Small intestine (tissue), 7 donors: ENCODE measurements at regions not wholly inside any gene's neighbourhood (a gene's known extent, or its start where the extent isn't known, plus 50 kb on each side); places are given as distances from the start of the nearest gene placed in this dataset.
"Not testable (repeated sequence)": the region's sequence is repeated elsewhere in the genome, so short reads cannot be mapped to it uniquely, and the experiment has no call there.

Experiments
- DNase-seq, 2 donors: peaks; one replicate each; pipeline versions ENCODE4 v3.0.0 to v3.0.0-alpha.2; 2013
- FAIRE-seq: peaks from 2 replicates; lab custom pipeline; 2012; peaks lifted over from hg19 to GRCh38; lab: Jason Lieb, UNC
- H3K27ac ChIP-seq, 3 donors: one replicate each; pipeline ENCODE4 v1.5.1; 2013; ENCODE audit warnings: low read length in 2 of 3, mild to moderate bottlenecking in 2 of 3, control low read depth in 1 of 3, inconsistent platforms in 1 of 3, low read depth in 1 of 3, moderate library complexity in 1 of 3
- H3K27me3 ChIP-seq, 3 donors: one replicate each; pipeline ENCODE4 v1.6.1; 2013; ENCODE audit warnings: low read length in 3 of 3, inconsistent platforms in 1 of 3; ENCODE audit not compliant: control insufficient read depth in 3 of 3, insufficient read depth in 3 of 3
- H3K36me3 ChIP-seq, 3 donors: one replicate each; pipeline ENCODE4 v1.6.1; 2013; ENCODE audit warnings: low read length in 3 of 3, inconsistent platforms in 1 of 3, low read depth in 1 of 3, mild to moderate bottlenecking in 1 of 3, moderate library complexity in 1 of 3; ENCODE audit not compliant: control insufficient read depth in 3 of 3, insufficient read depth in 2 of 3
- H3K4me1 ChIP-seq, 3 donors: one replicate each; pipeline ENCODE4 v1.6.1; 2013; ENCODE audit warnings: low read length in 2 of 3, inconsistent platforms in 1 of 3, low read depth in 1 of 3, mild to moderate bottlenecking in 1 of 3, moderate library complexity in 1 of 3; ENCODE audit not compliant: control insufficient read depth in 3 of 3, insufficient read depth in 2 of 3
- H3K4me3 ChIP-seq, 3 donors: one replicate each; pipeline ENCODE4 v1.5.1; 2013; ENCODE audit warnings: low read length in 3 of 3, control low read depth in 1 of 3, inconsistent platforms in 1 of 3, low read depth in 1 of 3, mild to moderate bottlenecking in 1 of 3, moderate library complexity in 1 of 3
- H3K9me3 ChIP-seq, 2 donors: one replicate each; pipeline ENCODE4 v1.6.1; 2013; ENCODE audit warnings: low read depth in 1 of 2, low read length in 1 of 2; ENCODE audit not compliant: control insufficient read depth in 2 of 2, insufficient read depth in 1 of 2
- WGBS, 3 donors: extraction: QIAGEN DNeasy Blood & Tissue Kit; methylation state at CpG; one replicate each; pipeline ENCODE4 v1.1.7; 2013; 5-methylcytosine and 5-hydroxymethylcytosine counted together
- donor health status: healthy with polysubstance abuse.
- donor health status: control.
- donor health status: control.
- donor health status: Bipolar disorder and iron deficiency.
- donor health status: healthy.

- Histone ChIP-seq H3K9me3 (no peaks in the 10 kb centered on the region), H3K4me1 (no peaks in the 10 kb centered on the region), H3K27me3 (peaks cover 0 to 48% (median 32%) of the 10 kb centered on the region in 3 donors), H3K36me3 (no peaks in the 10 kb centered on the region), H3K27ac (no peak overlapping the region), H3K4me3 (no peak overlapping the region)
- 40 to 73% (median 47%) methylated on average over 2 of the region's 2 CpGs for WGBS, 3 donors
- DNase-seq (peak; percentile 6 to 29), FAIRE-seq (no peak)
Measured at GRCh38 chr10:100647928-100648327, 97.5 kb upstream of the PAX2 start.

DNA sequence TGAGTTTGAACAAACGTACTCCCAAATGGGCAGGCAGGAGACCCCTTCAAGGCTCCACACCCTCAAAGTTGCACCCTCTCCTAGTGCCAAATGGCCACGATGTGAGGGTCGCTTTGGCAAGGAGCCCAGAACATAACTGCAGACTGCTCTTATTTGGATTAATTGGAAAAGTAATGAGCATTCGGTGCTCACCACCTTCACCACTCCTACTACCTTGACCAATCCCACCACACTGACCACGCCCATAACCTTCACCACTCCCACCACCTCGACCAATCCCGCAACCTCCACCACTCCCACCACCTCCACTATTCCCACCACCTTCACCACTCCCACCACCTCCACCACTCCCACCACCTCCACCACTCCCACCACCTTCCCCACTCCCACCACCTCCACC, 94.7 kb upstream of the PAX2 start:
- no peaks in the 10 kb centered on the region for H3K4me1 ChIP-seq
- DNase-seq (no peak), FAIRE-seq (no peak)
- H3K4me3 ChIP-seq = no peak overlapping the region
- peaks cover 5 to 53% (median 38%) of the 10 kb centered on the region in 3 donors for H3K27me3 ChIP-seq
- WGBS, 3 donors = 77 to 85% (median 84%) methylated on average over 7 of the region's 7 CpGs
- no peaks in the 10 kb centered on the region for H3K36me3 ChIP-seq
- no peaks in the 10 kb centered on the region for H3K9me3 ChIP-seq
- no peak overlapping the region for H3K27ac ChIP-seq

DNA sequence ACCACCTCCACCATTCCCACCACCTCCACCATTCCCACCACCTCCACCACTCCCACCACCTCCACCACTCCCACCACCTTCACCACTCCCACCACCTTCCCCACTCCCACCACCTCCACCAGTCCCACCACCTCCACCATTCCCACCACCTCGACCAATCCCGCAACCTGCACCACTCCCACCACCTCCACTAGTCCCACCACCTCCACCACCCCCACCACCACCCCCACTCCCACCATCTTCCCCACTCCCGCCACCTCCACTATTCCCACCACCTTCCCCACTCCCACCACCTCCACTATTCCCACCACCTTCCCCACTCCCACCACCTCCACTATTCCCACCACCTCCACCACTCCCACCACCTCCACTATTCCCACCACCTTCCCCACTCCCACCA, 94.3 kb upstream of the PAX2 start:
- DNase-seq, H3K36me3 ChIP-seq, H3K4me3 ChIP-seq, H3K27ac ChIP-seq, H3K4me1 ChIP-seq, FAIRE-seq, H3K9me3 ChIP-seq: not testable (repeated sequence)
- WGBS, 3 donors = 84 to 95% (median 87%) methylated on average over 3 of the region's 3 CpGs
- H3K27me3 ChIP-seq = peaks cover 8 to 54% (median 42%) of the 10 kb centered on the region in 3 donors

GRCh38 chr10:100651916-100652315, 93.5 kb upstream of the PAX2 start:
- peaks cover 10 to 54% (median 44%) of the 10 kb centered on the region in 3 donors for H3K27me3 ChIP-seq
- H3K27ac ChIP-seq = no peak overlapping the region
- H3K4me1 ChIP-seq = no peaks in the 10 kb centered on the region
- no peaks in the 10 kb centered on the region for H3K36me3 ChIP-seq
- DNase-seq (no peak), FAIRE-seq (no peak)
- H3K4me3 ChIP-seq = no peak overlapping the region
- no peaks in the 10 kb centered on the region for H3K9me3 ChIP-seq
- WGBS, 3 donors = 78 to 85% (median 85%) methylated on average over 5 to 6 of the region's 6 CpGs

- FAIRE-seq (no peak), DNase-seq (no peak)
- Histone ChIP-seq H3K4me1 (no peaks in the 10 kb centered on the region), H3K27me3 (peaks cover 10 to 58% (median 44%) of the 10 kb centered on the region in 3 donors), H3K9me3 (no peaks in the 10 kb centered on the region), H3K36me3 (no peaks in the 10 kb centered on the region), H3K27ac (no peak overlapping the region), H3K4me3 (no peak overlapping the region)
- 51 to 53% (median 52%) methylated on average over 7 of the region's 7 CpGs for WGBS, 3 donors
Measured at GRCh38 chr10:100652406-100653135, 92.8 kb upstream of the PAX2 start.

- peaks cover 10 to 66% (median 48%) of the 10 kb centered on the region in 3 donors for H3K27me3 ChIP-seq
Measured at GRCh38 chr10:100653238-100653956, 92.0 kb upstream of the PAX2 start.

DNA sequence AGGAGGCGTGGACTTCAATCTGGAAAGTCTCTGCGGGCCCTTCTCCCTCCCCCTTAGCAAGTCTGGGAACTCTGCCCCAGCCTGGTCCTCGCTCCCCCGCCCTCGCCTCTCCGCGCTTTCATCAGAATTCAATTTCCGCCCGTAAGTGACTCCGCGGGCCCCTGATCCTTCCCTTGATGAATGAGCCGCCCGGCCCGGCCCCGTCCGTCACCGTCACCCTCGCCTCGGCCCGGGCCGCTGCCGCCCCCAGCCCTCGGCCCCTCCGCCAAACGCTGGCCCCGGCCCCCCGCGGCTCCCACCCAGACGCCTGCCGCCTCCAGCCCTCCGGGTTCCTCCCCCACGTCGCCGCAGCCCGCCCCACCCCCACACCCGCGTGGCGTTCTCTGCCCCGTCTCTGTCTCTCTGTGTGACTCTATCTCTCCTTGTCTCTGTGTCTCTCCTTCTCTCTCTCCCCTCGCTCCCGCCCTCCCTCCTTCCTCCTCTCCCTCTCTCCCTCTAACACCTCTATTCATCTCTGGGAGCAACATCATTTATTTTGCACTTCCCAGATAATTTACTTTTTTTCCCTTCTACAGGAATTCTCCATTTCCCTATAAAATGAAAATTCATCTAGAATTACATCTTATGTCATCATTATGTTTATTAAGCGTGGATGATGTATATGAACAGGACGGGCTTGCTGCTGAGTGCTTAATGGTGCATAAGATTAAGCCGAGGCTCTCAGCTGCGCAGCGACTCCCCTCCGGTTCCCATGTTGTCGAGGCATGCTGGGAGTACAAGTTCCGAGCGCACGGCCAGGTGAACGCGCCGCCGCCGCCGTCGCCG, 91.2 kb upstream of the PAX2 start:
- H3K27ac ChIP-seq = no peak overlapping the region
- FAIRE-seq = no peak
- no peaks in the 10 kb centered on the region for H3K9me3 ChIP-seq
- no peaks in the 10 kb centered on the region for H3K36me3 ChIP-seq
- peak in 1 of 2 donors; percentile 38 for DNase-seq
- H3K27me3 ChIP-seq = peaks cover 10 to 74% (median 51%) of the 10 kb centered on the region in 3 donors
- peak overlapping the region in 1 of 3 donors; percentile 18 for H3K4me3 ChIP-seq
- no peaks in the 10 kb centered on the region for H3K4me1 ChIP-seq
- 1 to 2% (median 2%) methylated on average over 48 to 59 of the region's 59 CpGs for WGBS, 3 donors

More at GRCh38 chr10:100653238-100653956, 92.0 kb upstream of the PAX2 start:
- DNase-seq (no peak), FAIRE-seq (no peak)
- no peak overlapping the region for H3K4me3 ChIP-seq
- no peaks in the 10 kb centered on the region for H3K9me3 ChIP-seq
- 3 to 8% (median 6%) methylated on average over 9 of the region's 9 CpGs for WGBS, 3 donors
- H3K36me3 ChIP-seq = no peaks in the 10 kb centered on the region
- no peaks in the 10 kb centered on the region for H3K4me1 ChIP-seq
- no peak overlapping the region for H3K27ac ChIP-seq

- H3K4me1 ChIP-seq = no peaks in the 10 kb centered on the region
- 1 to 3% (median 3%) methylated on average over 40 to 46 of the region's 46 CpGs for WGBS, 3 donors
- DNase-seq = no peak
- no peaks in the 10 kb centered on the region for H3K9me3 ChIP-seq
- no peak for FAIRE-seq
- peaks cover 10 to 78% (median 56%) of the 10 kb centered on the region in 3 donors for H3K27me3 ChIP-seq
- H3K4me3 ChIP-seq = peak overlapping the region in 1 of 3 donors; percentile 18
- H3K36me3 ChIP-seq = no peaks in the 10 kb centered on the region
- no peak overlapping the region for H3K27ac ChIP-seq
Measured at GRCh38 chr10:100654782-100655325, 90.5 kb upstream of the PAX2 start.
